ENCODE measurements at regions not wholly inside any gene's neighbourhood (a gene's known extent, or its start where the extent isn't known, plus 50 kb on each side); places are given as distances from the start of the nearest gene placed in this dataset.
"Not testable (repeated sequence)": the region's sequence is repeated elsewhere in the genome, so short reads cannot be mapped to it uniquely, and the experiment has no call there.

DNA sequence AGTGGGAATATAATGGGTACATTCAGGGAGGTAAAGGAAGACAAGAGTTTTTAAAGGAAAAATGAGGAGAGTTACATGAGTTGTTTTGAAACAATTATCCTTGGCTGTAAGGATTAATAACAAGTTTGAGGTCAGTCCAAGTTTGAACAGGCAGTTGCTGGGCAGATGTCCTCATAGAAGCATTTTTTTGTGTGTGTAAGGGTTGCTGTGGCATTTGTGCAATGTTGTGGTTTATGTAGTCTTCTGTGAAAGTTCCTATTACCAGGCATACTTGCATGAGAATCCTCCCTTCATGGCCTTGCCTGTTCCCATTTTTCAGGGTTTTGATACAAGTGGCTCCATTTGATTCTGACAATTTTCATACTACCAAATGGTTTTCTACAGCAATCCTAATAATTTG lies 400.2 kb downstream of the KCNA4 start:
- no peak for DNase-seq

DNA sequence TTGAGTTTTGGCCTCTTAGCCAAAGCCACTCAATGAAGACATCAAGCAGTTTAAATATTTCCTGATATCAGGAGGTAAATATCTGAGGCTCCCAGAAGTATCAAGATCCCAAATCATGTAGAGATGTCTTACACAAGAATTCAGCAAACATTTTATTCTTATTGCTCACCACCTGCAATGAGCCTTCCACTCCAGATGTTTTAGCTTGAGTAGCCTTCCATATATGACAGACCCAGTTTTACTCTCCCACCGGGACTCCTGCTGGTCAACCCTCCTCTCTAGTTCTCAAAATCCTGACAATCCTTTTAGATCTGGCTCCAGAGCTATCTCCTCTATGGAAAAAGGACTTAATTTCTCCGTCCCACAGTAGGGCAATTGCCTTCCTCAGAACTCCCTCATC lies 404.4 kb downstream of the KCNA4 start:
- DNase-seq, result no peak

DNA sequence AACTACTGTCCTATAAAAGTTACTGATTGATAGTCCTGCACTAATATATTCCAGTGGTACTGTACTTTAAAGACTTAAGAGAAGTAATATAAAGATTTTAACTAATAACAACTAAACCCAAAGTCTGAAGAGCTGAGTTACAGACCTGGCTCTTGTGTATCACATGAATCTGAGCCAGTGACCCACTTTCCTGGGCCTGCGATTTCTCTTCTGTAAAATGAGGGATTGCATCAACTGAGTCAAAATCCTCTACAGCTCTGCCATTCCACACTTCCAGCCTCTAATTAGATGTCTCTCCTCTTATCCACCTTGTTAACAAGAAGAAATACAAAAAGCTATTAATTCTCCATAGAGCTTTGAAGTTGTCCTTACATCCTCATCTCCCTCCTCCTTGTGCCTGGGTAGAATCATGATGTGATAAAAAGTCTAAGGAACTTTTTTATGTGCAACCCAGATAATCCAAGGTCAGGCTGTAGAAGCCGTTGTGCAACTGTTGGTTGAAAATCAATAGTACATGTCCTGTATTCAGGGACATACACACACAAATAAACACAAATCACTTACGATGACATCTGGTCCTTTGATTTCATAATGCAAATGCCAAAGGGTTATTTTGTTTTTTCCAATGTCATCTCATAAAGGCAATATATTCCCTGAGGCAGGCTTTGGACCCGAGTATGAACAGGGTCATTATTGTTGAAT lies 410.3 kb downstream of the KCNA4 start:
- DNase-seq, result no peak

DNA sequence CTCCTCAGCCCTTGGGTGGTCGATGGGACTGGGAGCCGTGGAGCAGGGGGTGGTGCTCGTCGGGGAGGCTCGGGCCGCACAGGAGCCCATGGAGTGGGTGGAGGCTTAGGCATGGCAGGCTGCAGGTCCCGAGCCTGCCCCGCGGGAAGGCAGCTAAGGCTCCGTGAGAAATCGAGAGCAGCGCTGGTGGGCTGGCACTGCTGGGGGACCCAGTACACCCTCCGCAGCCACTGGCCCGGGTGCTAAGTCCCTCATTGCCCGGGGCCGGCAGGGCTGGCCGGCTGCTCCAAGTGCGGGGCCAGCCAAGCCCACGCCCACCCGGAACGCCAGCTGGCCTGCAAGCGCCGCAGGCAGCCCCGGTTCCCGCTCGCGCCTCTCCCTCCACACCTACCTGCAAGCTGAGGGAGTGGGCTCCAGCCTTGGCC lies 416.7 kb downstream of the KCNA4 start:
- DNase-seq, result not testable (repeated sequence)

DNA sequence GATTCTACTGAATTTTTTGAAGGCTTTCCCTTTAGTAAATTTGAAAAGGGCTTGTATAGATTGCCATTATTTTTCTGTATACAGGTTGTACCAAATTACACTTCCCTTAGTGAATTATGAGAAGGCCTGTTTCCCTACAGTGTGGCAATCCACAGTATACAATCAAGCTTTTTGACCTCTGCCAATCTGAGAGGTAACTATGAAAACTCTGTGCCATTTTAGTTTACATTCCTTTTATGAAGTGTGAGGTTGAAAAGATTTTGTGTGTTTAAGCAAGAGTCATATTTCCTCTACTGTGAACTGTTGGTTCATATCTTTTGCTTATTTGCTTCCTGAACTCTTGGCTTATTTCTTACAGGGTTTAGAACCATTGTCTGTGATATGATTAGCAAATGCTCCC lies 432.5 kb downstream of the KCNA4 start:
- no peak for DNase-seq

DNA sequence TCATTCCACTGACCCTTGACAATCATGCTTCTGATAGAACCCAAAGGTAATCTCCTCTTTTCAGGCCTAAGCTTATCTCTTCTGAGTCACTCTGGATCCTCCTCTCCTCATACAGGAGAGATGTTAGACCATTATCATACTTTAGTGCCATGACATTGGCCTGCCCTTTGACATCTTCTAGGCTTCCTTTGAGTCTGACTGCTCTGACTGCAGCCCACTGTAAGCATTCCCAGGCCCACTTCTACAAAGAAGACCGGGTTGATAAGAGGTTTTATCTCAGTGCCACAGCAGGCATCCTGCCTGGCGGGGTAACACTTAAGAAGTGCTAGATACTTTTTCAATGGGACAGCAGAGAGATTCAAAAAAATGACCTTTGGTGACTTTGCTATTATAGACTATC lies 438.0 kb downstream of the KCNA4 start:
- DNase-seq, result no peak

DNA sequence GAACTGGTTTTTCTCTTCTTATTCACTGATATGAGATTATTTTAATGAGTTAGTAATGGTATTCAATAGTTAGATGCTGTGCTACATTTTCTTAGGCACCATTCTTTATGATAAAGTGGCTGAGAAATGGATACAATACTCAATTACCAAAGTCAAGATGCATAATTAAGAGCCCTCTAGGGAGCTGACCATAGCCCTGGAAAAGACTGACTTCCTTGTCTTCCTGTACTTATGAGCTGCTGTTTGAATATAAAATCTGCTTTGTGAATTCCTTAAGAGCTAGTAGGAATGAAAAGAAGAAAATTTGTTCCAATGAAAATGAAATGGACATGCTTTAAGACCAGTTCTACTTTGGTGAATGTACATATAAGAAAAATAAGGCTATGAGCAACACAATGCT lies 452.3 kb downstream of the KCNA4 start:
- DNase-seq, result peak in 1 of 2 experiments; percentile 36

DNA sequence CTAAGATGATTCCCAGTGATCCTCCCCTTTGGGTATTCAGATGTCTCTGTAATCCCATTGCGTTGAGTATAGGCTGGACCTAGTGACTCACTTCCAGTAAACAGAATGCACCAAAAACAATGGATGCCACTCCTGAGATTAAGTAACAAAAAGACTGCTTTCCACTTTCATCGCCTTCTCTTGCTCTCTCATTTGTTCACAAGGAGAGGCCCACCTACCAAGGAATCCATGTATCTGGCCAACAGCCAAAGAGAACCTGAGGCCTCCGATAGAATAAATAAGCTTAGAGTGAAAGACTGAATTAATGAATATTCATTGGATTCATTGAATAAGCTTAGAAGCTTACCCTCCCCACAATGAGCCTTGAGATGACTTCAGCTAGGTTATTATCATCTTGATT lies 454.6 kb downstream of the KCNA4 start:
- peak in 1 of 2 experiments; percentile 27 for DNase-seq

DNA sequence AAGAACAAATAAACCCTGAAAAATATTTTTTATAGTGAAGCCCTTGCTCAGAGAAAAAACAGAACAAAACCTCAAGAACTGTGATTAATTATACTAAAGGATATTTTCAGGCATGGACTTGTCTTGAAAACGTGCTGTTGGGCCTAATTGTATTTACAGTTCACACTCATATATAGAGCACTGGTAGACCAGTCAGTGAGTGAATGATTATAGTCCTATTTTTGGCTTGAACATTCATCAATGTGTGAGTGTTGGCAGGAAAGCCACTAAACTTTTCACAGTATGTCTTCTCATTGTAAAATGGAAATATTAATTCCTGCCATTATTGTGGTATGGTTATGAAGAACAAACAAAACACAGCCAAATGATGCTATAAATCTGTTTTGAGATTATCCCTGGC lies 462.8 kb downstream of the KCNA4 start:
- DNase-seq, result no peak

DNA sequence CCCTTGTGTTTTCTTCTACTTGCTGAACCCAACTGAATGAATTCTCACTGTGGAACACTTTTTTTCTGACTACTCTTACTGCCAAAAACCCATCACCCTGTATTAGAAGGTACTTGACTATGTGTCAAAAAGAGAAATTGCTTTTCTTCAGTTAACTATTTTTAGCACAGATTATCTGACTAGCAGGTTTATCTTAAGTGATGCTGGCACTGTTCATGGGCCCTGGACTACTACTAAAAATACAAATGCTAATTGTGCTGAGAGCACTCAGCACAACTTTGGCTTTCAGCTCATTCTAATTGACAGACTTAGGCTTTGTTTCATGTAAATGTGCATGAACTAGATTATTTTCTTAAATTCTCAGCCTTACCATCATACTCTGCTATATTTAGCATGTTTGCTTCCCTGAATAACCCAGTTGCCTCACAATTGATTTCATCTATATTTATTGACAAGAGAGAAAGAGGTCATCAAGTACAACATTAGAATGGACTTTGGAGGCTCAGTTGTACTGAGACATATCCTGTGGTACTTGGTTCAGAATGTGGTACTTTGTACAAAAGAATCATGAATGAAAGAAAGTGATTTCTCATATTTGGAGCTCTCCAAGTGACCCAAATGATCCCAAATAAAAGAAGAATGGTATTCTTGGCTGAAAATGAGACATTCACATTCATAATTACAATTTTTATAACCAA lies 478.3 kb downstream of the KCNA4 start:
- DNase-seq, result peak in 1 of 2 experiments; percentile 10

DNA sequence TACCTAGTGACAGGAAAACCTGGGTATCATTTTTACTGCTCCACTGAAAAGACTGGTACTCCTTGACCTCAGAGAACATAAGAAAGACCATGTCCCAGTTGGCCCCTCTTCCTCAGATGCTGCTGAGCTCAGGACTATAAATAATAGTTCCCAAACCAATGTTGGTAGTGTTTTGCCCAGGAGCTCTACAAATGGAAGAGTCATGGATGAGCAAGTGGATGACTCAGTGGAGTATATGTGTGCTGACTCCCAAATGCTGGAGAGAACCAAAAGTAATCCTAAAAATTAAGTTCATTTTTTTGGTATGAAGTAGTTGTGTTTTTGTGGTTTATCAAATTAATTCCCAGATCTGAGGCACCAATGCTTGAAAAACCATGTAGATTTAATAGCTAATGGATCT lies 482.0 kb downstream of the KCNA4 start:
- no peak for DNase-seq

DNA sequence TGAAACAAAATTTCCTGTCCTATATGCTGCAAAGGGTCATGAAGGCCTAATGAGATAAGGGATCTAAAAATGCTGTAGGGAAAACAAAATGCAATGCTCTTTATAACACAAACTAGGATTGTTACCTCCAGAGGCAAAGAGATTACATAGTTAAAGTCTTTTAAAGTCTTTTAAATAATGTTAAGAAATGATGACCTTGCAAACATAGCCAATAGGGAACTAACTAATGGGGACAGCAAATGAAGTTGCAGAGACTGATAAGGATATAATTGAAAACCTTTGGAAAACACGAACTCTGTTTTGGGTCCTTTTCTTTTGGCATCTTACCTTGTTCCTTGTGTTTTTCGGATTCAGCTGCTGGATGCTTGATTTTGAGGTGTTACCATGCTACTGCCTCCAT lies 485.9 kb downstream of the KCNA4 start:
- no peak for DNase-seq

DNA sequence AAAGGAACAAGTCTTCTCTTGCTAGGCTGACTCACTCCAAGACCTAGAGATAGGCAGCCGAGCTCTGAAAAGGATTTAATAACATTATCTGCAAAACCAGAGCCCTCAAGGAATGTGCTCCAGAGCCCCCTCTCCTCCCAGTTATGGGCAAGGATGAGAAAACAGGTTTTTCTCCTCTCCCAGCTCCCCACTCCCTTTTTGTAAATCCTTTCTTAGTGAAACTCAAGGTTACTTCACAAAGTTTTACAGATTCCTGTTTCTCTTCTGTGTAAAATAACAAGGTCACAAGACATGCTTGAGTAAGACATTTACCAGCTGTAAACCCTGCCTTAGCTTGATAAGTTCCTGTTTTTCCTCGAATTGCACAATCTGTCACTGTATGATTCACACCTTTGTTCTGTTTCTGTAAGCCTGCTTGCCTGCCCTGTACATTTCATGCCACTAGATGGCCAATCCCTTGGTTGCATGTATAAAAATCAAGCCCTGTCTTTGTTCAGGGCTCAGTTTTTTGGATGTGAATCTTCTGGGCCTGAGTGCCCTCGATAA lies 489.4 kb downstream of the KCNA4 start:
- DNase-seq, result peak in 1 of 2 experiments; percentile 34

DNA sequence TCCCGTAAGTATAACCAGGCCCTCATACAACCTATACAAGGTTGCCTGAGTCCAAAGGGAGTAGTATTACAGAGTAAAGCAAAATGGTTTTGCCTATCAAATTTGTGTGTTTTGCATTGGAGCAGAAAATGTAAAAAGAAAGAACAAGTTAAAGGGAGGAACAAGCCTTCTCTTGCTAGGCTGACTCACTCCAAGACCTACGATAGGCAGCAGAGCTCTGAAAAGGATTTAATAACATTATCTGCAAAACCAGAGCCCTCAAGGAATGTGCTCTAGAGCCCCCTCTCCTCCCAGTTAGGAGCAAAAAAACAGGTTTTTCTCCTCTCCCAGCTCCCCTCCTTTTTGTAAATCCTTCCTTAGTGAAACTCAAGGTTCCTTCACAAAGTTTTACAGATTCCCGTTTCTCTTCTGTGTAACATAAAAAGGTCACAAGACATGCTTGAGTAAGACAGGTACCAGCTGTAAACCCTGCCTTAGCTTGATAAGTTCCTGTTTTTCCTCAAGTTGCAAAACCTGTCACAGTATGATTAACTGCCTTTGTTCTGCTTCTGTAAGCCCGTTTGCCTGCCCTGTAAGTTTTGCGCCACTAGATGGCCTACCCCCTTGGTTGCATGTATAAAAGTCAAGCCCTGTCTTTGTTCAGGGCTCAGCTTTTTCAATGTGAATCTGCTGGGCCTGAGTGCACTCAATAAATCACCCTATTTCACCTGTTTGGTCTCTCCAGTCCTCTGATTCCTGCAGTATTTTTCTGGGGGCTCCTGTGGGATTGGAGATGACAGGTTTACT lies 498.2 kb downstream of the KCNA4 start:
- no peak for DNase-seq

DNA sequence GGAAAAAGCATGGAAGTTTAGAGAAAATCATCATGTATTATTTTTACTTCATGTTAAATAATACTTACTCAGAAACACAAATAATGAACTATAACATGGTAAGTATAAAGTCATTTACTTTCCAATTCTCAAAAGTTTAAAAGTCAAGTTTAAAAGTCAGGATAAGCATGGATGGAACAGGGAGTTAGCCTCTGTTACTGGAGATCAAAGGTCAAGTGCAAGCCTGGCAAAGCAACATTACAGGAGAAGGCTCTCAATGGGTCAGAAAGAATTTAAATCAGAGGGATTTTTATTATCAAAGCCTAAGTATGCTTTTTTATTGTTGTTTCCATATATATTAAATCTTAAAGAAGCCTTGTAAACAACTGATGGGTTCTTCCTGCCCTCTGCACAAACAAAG lies 505.4 kb downstream of the KCNA4 start:
- no peak for DNase-seq

DNA sequence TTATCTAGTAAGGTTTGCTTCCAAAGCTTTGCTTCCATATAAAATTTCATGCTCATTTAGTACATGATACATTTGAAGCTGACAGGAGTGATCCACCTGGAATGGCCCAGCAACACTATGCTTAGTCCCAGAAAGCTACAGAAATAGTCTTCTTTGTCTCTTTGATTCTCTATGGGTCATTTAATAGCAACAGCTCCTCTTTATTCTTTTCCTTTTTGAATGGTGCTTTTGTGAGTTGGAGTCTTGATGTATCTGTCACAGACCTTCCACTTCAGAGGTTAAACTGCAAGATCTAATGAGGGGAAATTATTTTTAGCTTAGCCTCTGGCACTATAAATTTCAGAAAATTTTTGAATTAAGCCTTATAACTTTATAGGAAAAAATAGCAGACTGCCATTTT lies 509.5 kb downstream of the KCNA4 start:
- DNase-seq, result no peak

DNA sequence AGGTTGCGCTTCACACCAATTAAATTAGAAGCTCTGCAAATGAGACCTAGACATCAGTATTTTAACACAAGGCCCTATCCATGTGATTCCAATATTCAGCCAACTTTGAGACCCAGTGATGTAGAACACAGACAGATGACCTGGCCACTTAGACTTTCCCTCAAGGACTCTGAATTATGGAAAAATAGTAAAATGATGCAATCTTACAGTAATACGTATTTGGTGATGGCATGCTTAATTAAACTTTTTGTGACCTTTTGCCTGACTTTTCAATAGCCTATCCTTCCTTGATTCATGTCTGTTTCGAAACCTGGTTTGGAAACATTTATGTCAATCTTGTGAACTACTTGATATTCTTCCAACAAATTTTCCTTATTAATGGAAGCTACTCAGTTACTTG lies 521.2 kb downstream of the KCNA4 start:
- no peak for DNase-seq

DNA sequence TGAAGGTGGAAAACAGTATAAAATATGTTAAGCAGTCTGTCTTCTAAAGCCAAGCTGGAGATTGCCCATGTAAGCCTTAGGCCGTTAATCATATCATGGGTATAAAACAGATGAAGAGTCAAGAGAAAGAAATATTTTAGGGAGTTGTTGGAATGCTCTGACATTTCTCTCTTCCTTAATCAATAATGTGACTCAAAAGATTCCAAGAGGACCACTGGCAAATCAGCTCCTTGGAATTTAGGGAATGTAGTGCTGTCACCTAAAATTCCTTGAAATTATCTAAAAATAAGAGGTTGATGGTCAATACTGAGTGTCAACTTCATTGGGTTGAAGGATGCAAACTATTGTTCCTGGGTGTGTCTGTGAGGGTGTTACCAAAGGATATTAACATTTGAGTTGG lies 525.9 kb downstream of the KCNA4 start:
- DNase-seq, result no peak

DNA sequence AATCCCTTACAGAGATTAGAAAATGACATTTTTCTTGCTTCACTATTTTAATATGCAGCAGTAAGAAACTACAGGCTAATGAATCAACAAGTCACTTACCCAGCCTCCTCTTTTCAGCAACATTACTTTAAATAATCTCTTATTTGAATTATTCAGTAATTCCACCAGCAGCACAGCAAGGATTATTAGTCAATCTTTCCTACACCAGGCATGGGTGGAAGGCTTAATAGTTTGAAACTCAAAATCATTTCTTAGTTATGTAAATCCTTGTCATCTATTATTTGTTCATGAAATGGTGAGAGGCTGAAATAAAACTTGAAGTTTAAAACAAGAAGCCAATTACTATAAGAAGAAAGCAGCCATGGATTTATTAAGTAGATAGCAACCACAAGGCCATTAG lies 530.5 kb downstream of the KCNA4 start:
- DNase-seq, result no peak

DNA sequence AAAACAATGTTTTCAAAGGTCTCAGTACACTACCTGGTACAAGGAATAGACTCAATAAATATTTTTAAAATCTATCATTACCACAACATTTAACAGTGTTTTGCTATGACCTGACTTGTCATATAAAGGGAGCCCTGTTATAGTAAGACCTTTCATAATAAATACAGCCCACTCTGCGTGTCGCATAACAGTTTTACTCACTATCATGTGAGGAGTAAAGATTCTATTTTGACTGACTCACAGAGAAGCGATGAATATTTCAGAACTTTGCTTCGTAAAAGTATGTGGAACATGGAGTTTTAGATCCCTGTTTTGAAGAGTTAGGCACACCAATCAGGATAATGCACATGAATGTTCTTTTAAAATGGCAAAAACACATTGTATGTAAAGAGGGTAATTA lies 531.2 kb downstream of the KCNA4 start:
- DNase-seq, result no peak

DNA sequence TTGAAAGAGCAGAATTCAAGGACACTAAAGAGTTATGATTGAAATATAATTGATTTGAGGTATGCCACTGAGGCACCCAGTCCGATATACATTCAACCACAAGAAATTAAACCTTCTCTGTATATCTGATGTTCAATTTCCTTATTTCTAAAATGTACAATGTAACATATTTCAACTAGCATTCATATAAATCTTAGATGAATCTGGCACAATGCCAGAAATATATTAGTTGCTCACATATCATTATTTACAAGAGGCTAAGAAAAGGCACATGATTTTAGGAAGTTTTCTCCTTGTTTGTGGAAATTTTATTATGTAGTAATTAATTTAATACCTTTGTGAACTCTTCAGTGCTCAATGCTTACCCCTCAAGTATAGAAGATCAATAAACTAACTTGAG lies 532.3 kb downstream of the KCNA4 start:
- DNase-seq, result no peak

DNA sequence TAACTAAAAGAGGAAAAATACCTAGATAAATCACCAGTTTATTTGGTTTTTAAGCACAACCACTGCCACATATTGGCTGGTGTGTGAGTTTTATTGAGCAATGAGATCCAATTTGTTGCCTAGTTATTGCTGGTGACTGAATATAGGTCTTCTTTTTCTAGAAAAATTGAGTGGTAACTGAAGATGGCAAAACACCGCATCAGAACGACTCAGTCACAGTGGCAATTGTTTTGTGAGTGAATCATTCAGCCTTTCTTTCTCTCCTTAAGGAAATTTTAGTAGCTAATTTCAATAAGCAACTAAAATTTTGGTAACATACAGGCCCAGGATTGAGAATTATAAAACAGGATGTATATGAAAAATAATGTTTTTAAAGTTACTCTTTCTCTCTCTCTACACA lies 533.0 kb downstream of the KCNA4 start:
- no peak for DNase-seq

DNA sequence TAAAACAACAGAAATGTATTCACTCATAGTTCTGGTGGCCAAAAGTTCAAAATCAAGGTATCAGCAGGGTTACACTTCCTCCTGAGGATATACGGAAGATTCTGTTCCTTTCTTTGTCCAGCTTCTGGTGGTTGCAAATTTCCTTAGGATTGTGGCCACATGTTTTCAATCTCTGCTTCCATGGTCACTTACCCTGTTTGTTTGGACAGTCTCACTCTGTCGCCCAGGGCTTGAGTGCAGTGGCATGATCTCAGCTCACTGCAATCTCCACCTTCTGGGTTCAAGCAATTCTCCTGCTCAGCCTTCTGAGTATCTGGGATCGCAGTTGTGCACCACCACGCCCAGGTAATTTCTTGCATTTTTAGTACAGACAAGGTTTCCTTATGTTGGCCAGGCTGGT lies 534.3 kb downstream of the KCNA4 start:
- DNase-seq, result no peak

DNA sequence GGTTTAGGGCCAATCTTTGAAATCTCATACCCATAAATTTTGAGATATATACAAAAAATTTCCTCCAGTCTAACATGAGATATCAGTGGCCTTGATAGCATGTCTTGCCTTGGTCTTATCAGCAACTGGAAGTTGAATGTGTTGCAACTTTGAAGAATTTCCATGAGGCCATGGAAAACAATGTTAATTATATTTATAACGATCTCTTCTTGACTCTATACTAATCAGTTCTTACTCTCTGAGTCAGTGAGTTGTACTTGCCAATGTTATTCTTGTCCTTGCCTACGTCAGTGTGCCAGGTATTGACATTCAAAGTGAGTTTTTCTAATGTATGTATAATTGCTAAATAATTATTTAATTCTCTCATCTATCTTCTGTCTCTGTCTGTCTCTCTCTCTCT lies 535.1 kb downstream of the KCNA4 start:
- no peak for DNase-seq
